Stimulated activated CD4-positive, alpha-beta T cell treated with anti-CD3 and anti-CD28 coated beads, Interleukin-12 subunit alpha, Interleukin-12 subunit beta, amount 100 ng/mL, for 4 hours (primary cell): ENCODE measurements at regions not wholly inside any gene's neighbourhood (a gene's known extent, or its start where the extent isn't known, plus 50 kb on each side); places are given as distances from the start of the nearest gene placed in this dataset.
"Not testable (repeated sequence)": the region's sequence is repeated elsewhere in the genome, so short reads cannot be mapped to it uniquely, and the experiment has no call there.

Experiments
- DNase-seq: peaks from one replicate; pipeline ENCODE4 v3.0.0-alpha.2; 2020

DNA sequence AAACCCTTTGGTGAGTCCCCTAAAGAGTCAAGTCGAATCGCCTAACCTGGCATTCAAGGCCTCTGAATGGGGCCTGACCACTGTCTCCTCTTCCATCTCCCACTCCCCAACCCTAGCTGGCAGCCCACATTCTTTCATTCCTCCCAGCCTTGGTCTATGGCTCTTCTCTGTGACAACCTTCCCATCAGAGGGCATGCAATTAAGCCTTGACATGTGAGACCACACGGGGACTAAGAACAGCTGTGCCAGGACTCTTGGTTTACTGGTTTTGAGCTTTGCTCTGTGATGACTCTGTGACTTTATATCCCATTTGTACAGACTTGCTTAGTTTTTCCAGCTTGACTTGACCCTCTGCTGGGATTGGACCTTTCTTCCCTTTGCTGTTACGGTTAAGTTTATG lies 116.6 kb downstream of the BUB3 start:
- DNase-seq = no peak

DNA sequence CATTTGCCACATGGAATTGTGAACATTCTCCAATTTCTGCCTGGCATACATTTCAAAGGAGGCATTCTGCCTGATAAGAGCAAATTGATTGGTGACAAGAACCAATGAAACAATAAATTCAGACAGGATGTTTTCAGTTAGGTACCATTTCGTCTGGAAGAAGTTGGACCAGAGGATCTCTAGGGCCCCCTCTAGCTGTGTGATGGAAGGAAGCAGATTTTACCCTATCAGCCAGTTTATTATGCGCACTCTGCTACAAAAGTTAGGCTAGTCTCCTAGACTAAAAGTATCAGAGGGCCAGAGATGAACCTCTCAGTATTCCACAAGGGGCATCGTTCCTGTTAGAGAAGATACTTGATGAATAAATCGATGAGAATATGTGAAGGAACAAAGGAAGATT lies 118.0 kb downstream of the BUB3 start:
- no peak for DNase-seq

DNA sequence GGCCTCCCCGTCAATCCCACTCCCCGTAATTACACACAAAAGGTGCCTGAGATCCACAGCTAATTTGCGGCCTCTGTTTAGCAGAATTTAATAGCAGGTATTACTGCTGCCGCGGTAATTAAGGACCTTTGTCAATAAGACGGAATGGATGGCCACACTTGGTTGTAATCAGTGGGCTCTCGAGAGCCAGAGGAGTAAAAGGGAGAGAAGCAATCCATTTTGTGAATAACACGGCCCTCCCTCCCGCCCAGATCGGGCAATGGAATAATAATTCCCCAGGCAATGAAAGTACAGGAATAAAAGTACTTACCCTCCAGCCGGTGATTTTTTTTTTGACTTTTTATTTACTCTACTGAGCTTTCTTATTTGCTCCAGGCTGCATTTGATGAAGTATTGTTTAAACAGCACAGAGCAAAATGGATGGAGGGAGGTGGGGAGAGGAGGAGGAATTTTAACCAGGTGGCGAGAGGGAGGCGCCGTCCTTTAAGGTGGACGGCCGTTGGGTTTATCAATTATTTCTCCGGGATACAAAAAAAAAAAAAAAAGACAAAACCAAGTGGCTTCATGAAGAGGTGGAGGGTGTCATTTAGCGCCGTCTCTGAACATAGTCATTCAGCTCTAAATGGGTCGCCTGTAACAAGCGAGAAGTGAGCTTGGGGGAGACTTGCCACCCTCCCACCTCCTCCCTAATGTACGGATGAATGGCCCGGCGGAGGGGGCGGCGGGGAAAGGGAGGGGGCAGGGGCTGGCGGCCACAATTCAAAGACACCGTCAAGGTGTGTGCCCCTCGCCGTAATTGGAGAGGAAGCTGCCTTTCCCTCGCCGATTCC lies 120.3 kb downstream of the BUB3 start:
- no peak for DNase-seq

DNA sequence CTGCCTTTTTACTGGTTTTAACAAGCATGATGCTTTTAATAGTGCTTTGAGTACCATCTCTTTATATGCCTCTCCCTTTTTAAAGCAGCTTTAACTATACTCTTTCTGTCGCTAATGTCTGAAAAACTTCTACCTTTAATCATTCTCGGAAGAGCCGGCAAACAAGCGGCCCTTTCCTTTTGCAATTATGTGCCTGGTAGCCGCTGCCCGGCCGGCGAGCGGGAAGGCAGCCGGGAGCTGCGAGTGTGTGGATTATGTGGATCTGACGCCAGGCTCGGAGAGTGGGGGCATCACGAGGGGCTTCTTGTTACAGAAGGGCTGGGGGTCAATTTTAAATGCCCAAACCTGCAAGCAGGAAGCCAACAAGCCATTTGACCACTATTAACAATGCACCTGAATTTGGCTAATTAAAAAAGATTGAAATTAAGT lies 120.9 kb downstream of the BUB3 start:
- DNase-seq = no peak

DNA sequence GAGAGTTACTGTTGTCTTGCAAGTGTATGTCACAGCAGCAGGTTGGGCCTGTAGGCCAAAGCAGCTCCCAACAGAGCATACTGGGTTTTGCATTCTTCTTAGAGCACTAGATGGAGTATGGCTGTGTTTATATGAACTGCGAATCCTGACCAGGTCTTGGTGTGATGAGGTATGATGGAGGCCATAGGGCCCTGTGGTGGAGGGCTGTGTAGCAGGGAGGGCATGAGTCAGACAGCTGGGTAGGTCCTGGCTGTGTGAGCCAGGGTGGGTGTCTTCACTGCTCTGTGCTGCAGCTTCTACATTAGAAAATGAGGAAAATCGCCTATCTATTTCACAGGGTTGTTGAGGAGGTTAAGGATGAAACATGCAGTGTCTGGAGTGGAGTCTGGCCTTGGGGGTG lies 124.2 kb downstream of the BUB3 start:
- no peak for DNase-seq

DNA sequence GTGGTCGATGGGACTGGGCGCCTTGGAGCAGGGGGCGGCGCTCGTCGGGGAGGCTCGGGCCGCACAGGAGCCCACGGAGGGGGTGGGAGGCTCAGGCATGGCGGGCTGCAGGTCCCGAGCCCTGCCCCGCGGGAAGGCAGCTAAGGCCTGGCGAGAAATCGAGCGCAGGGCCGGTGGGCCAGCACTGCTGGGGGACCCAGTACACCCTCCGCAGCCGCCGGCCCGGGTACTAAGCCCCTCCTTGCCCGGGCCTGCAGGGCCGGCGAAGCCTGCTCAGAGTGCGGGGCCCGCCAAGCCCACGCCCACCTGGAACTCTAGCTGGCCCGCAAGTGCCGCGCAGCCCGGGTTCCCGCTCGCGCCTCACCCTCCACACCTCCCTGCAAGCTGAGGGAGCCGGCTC lies 129.2 kb downstream of the BUB3 start:
- not testable (repeated sequence) for DNase-seq

DNA sequence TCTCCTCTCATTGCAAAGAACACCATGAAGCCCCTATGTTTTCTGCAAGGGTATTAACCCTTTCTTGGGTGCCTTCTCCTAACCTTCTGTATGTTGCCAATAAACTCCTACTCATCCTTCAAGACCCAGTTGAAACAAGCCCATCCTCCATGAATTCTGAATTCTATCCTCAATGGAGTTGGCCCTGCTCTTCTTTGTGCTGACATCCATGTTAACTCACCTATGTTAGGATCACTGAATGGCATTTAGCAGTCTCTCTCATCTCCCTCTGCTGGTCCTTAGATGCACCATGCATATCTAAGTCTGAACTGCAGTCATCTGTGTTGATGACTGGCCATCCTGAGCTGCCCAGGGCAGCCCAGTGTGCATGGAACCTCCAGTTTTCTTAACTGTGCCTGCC lies 129.8 kb downstream of the BUB3 start:
- no peak for DNase-seq

DNA sequence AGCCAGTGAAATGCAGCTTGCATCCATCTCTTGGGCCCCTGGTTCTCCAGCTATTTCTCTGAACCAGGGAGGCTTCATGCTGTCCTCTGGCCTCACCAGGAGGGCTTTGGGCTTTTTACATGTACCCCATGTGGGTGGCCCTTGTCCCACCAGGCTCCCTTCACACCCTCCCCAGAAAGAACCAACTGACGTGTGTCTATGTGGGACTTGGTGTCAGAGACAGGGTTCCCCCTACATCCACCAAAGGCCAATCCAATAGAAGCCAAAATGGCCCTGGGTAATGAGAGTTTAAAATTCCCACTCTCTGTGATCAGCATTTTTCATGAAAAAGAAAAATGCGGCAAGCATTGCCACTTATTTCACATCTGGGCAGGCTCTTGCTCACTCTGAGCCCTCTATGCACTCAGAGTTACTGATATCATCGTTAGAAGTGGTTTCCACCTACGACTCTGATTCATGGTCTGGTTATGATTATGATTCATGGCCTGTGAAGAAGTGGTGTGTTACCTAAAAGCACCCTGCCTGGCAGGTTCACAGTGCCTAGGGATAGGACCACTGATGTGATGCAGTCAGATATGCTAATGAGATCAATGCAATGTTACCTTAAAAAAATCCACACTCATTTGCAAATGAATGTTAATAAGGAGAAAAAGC lies 133.5 kb downstream of the BUB3 start:
- DNase-seq = peak; percentile 9

DNA sequence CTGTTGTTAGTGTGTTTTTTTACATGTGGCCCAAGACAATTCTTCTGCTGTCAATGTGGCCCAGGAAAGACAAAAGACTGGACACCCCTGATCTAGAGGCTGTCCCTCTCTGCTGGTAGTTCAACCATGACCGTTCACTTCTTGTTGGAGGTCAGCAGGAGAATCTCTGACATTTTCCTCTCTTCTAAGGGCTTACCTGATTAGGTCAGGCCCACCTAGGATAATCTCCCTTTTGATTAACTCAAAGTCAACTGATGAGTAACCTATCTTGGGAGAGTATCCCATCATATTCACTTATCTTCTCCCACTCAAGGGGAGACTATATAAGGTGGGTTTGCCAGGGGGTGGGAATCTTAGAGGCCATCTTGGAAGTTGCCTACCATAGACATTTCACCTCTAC lies 135.2 kb downstream of the BUB3 start:
- DNase-seq = no peak

DNA sequence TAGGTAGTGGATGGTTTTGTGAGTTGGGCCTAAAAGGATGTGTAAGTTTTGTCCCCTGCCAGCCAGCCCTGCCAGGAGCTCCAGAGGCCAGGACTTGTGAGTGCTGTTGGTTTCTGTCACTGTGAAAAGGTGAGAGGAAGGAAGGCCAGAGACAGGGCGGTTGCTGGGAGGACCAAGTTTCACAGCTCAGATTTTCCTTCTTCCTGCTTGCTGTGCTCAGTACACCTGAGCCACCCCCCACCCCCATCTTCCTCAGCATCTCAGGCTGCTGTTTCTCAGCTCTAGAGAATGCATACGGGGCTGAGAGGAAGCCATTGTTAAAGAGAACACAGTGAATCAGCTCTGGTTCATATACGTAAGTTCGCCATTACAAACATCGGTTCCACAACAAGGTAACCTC lies 139.9 kb downstream of the BUB3 start:
- no peak for DNase-seq

DNA sequence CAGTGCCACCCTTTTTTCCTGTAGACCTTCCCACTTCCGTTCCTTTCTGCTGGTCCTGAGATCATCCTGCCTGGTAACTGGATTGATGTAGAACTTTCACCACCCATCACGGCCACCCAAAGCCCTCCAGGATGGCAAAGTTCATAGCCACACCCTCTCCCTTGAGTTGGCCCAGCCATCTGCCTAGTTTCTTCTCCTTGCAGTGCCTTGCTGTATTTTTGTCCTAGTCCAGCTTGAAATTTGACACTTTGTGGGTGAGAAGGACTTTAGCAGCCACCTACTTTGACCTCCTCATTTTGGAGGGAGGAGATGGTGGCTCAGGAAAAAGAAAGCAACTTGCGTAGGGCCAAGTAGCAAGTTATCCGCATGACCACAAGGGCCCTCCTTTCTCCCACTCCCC lies 140.7 kb downstream of the BUB3 start:
- no peak for DNase-seq

DNA sequence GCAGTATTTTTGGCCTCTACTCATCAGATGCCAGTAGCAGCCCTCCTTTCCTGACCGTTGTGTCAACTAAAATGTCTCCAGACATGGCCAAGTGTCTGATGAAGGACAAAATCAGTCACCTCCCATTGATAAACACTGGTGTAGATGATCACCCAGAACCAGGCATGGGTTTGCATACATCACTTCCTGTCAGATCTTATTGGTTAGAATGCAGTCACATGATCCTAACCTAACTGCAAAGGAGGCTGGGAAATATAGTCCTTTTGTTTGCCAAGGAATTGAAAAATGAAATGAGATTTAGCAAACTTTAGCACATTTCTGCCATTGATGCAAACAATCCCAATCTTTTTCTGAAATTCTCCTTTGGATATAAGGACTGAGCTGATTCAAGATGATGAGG lies 141.4 kb downstream of the BUB3 start:
- DNase-seq = no peak

DNA sequence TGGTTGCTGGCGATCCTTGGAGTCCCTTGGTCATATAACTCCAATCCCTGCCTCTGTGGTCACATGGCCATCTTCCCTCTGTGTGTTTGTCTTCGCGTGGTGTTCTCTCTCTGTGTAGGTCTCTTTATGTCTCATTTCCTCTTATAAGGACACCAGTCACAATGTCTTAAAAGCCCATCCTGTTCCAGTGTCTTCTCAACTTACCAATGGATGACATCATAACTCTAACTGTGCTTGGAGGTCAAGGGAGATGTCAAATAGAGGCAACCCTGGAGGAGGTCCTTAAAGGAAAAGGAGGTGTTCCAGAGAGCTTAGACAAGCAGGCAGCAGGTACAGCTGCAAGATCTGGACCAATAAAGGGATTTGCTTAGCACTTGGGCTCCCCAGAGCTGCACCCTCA lies 143.0 kb downstream of the BUB3 start:
- DNase-seq = no peak

DNA sequence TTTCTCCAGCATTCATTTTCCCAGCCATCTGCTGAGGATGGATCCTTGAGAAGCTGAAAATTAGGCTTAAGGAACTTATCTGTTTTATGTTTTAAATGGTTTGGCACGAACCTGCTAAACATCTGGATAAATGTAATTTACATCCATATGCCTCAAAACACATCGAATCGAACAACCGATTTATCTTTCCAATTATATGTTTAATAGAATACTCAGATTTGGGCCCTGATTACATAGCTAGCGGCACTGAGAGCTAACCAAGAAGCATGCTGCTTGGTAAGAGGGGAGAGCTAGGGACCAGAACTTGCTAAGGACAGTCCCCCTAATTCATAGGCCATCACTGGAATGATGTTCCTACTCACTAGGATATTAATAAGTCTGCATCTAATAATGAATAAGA lies 144.4 kb downstream of the BUB3 start:
- no peak for DNase-seq

DNA sequence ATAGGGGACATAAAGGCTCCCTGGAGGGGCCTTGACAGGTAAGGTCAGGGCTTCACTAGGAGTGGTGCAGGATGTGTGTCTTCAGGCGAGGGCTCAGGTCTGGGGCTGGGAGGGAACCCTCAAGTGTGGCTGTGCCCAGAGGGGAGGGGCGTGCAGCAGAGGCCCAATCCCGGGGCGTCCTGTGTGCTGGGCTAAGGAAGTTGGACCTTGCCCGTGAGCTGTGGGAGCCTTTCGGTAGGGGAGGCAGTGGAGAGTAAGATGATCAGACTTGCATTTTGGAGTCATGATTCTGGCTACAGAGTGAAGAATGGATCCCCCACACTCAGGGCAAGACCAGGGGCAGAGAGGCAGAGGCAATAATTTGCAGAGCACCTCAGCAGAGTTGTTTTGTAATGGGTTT lies 145.4 kb downstream of the BUB3 start:
- DNase-seq = no peak

DNA sequence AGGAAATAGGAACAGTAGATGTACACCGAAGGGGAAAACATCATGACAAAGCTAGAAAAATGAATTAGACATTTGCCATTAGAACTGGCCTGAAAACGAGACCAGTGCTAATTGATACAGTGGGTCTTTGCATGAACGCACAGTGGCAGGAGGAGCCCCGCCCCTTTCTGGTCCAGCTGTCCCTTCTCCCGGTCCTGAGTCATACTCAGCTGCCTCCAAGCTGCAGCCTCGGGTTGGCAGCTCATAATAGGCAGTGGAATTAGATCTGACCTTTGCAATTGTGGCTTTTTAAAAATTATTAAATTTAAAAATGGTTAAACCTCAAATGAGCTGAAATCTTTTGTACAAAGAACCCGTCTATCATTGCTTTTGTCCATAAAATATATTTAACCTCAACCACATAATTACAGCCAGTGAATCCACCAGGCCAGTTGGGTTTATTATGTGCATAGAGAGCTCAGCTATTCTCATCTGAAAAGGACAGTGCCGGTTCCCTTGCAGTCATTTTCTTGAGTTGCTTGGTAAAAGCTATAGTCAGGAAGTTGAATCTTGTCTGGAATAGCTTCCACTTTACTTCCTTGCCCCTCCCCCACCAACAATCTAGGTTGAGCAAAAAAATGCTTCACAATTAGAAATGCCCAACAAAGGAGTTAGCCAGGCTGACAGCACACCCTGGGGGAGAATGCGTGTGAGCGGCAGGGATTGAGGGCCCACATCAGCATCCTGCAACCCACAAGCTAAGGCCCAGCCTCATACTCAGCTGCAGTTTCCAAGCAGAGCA lies 147.1 kb downstream of the BUB3 start:
- no peak for DNase-seq

DNA sequence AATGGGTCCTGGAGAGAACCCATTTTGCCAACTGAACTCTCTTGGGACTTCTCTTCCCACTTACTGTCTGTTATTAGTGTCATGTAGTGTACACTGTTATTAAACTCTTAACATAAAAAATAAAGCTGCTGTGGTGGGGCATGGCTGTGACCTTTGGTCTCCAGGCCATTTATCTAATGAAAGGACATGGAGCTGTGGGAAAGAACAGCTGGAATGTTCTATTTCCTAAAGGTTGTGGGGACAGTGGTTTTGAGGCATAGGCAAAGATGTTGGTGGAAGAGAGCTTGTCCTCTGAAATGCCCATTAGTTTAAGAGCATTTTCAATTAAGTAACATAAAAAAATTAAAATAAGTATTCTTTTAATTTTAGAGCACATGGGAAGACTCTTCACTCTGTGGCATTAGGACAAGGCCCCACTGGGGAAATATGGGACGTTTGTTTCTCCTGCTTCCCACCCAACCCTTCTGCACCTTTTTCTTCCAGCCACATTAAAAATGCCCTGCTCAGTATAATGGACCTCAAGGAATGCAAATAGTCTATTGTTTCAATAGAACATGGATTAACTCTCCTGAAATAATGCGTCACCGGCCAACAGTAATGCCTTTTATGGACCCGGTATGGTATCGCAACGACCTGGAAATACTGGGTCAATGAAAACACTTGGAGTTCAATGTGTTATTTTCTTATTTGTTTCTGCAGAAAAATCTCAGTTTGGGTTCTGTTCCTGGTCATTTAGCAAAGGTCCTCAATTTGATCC lies 149.6 kb downstream of the BUB3 start:
- DNase-seq = no peak

DNA sequence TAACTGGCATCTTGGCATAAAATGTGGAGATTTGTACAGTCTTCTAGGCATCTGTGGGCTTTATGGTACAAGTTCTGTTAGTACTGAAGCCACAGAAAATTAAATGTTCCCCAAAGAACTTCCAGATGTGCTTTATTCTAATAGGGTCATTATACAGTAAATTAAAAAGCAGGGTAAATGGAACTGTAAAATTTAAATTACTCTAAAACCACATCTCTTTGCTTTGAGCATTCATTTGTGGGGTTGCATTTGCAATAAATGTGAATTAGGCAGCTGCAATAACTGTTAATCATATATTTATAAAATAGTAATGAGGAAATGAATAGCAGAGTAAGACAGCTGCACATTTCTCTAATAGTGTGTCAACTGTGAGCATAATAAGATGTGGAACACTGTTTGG lies 151.5 kb downstream of the BUB3 start:
- DNase-seq = no peak

DNA sequence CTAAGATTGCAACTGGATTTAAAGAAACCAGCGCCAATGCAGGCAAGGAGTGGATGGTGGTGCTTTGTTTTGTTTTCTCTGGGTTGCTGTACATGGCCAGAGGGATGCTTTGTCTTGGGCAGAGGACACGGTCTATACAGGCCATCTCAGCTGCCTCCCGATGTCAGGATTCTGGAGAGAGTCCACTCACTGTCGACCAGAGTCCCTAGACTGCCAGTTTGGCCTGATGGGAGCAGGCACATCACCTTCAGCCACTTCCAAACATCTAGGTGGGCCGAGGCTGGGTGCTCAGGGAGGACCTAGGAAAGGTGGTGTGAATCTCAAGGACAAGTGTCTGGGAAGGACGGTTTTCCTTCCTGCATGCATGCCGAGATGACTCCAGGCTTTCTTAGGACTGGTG lies 152.1 kb downstream of the BUB3 start:
- no peak for DNase-seq

DNA sequence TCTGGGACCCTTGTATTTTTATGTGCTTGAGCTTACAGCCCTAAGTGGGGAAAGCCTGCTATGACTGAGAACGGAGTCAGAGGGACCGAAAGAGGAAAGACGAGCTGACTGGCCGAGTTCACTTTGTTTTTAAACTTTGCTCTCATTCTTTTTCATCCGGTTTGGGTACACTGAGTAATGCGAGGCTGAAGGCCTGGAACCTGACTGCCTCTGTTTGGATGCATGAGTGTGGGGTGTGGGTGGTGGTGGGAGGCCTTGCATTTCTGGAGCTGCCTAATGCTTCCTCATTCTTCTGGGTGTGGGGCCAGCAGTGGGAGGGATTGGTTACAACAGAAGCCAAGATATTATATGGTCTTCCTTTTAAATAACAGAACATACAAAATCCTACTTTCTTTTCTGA lies 155.5 kb downstream of the BUB3 start:
- DNase-seq = no peak

DNA sequence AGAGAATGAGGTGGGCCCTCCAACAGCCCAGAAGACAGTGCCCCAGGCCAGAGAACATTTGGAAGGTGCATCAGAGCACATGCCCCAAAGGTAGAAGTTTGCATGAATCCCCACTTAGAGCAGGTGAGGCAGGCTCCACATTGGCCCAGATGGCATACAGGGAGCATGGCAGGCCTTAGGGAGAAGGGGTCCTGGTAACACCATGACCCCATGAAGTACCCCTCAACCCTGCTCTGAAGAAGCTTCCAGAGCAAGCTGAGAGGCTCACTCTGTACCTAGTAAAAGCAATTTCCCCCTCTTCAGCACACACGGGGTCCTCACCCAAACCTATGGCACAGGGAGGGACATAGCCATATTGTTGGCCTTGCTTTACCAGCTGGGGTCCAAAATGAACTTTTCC lies 162.6 kb downstream of the BUB3 start:
- DNase-seq = no peak

DNA sequence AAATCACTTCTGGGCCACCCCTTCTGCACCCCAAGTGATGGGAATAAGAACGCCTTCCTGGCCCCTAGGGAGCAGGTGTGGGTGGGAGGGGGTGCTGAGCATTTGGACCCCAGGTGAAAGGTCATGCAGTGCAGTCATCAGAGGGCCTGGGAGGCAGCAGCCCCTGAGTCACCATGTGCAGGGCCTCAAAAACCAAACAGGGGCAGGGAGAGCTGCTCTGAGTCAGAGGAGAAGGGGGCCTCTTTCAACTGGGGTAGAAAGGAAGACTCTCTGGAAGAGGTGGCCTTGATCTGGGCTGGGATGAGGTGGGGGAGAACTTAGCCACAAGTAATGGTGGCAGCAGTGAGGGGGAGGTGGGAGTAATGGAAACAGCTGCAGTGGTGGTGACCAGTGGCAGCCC lies 164.3 kb downstream of the BUB3 start:
- no peak for DNase-seq

DNA sequence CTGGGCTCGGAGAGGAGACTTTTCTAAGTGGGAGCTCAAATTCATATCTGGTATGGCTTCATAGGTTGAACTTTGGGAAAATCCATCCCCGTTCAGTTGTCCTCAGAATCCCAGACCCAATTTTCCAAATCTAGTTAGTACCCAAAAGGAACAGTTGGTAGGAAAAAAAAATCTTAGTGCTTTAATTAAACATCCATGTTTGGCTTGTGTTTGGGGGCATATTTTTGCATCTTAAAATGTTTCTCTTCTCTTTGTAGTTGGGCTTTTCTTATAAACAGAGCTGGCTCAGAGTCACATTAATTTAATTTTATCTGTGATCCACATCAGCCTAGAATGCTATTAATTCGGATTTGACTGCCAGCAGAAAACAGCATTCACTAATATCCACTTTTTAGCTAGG lies 165.9 kb downstream of the BUB3 start:
- DNase-seq = no peak
